HG03095 (cell line): ENCODE measurements at regions not wholly inside any gene's neighbourhood (a gene's known extent, or its start where the extent isn't known, plus 50 kb on each side); places are given as distances from the start of the nearest gene placed in this dataset.
"Not testable (repeated sequence)": the region's sequence is repeated elsewhere in the genome, so short reads cannot be mapped to it uniquely, and the experiment has no call there.

Experiments
- ATAC-seq: cut with Tn5 transposase; IDR thresholded peaks from one replicate; pipeline ENCODE4 v1.9.1; 2021; ENCODE audit warnings: moderate library complexity; ENCODE audit not compliant: unreplicated experiment

DNA sequence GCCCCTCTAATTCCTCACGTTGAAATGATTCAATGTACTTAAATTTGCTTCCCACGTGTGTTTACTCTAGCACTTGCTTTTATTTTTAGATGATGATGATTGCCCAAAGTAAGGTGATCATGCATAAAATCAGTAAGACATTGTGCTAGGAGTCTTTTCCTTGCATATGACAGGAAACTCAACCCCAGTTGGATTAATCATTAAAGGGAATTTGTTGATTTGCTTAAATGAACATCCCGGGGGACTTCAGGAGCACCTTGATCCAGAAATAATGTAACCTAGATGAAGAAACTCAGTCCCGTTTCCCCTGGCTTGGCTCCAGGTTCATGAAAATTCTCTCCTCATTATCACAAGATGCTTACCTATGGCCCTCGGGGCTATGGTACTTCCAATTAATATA is 106.1 kb upstream of the STC2 start:
- ATAC-seq = no peak

DNA sequence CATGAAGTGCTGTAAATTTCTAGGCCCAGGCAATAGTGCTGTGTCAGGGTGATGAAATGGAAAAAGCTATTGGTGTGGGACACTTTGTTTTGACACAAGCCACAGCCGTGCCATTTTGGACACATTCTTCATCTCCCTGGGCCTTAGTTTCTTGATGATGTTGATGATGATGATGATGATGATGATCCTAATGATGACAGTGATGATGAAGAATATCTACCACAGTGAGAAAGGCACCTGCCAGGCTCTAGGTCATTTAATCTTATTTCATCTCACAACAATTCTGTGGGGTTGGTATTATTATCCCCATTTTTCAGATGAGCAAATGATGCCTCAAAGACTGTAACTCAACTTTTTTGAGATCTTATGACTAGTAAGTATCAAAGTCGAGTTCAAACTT is 102.2 kb upstream of the STC2 start:
- no peak for ATAC-seq

DNA sequence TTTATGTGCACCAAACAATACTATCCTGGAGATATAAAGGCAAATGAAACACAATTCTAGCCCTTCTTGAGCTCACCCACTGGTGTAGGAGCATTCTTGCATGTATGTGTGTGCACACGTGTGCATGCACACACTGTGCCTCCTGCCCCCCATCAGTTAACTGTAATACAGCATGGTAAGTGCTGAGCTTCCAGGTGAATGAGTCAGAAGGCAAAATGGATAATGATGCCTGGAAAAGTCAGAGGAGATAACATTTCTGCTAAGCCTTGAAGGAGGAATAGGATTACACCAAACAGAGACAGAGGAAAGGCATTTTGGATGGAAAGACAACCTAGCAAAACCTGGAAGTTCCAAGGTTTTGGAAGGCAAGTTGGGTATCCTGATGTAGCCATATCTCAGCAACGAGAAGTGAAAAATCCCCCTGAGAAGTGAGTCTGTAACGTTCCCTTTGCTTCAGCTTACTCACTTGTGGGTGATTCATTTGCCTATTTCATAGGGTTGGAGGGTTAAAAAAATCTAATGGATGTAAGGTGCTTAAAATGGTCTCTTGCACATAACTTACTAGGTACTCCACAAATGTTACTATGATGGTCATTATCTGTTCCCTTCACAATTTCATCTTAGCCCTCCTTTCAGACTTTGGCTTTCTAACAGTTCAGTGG is 101.4 kb upstream of the STC2 start:
- ATAC-seq = no peak

DNA sequence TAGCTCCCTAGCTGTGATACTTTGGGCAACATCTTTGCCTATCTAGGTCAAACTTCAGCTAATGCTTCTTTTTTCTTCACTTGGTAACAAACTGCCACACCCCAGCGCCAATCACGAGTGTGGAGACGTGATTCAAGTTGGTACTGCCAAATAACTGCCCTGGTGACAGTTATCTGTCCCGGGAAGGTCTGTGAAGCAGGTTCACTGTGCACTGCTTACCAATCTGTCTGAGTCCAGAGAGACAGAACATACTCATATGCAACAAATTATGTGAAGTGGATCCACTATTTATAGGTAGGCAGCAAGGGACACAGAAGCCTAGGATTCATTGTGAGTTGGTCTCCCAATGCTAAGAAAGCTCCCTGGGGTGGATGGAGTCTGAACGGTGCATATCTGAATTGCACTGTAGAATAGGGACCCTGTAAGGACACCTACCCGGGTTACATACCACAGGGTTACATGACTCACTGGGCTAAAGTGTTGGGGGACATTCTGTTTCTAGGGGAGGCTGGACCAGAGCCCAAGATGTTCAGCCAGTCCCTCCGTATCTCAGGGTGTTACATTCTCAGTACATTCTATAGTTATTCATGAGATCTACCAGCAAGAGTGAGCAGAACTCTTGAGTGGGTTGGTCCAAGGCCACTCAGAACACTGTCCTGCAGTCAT is 95.4 kb upstream of the STC2 start:
- no peak for ATAC-seq

DNA sequence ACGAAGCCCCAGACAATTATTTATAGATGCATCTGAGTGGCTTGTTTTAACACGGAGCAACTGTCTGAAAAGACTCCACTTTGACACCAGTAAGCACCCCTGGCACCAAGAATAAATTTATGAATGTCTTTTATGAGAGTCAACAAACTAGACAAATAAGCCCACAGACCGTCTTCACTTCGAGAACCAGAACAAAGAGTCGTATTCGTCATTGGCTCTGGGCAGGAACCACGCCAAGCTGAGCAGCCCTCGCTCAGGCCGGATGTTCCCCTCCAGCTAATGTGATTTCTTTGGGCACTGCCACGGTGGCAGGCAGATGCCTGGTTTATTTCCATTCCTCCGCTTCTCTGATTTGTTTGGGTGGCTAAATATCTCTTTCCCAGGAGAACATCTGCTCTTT is 91.9 kb upstream of the STC2 start:
- no peak for ATAC-seq

DNA sequence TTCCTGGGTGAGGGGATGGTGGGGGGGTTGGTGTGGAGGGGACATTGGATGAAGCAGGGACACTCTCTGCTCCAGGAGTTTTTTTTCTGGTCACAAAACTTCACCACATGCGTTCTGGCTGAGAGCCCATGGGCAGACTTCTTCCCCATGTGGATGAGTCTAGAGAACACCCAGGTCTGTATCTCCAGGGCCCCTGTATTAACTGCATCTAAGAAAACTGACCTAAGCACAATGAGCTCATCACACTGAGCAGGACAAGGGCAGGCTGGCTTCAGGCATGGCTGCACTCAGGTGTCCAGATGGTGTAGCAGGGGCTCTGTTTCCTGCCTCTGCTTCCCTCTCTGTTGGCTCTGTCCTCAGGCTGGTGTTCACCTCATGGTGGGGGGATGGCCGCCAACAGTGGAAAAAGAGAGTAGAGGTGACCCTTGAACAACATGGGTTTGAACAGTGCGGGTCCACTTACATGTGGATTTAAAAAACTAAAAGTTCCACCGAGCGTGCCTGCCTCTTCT is 85.3 kb upstream of the STC2 start:
- no peak for ATAC-seq

DNA sequence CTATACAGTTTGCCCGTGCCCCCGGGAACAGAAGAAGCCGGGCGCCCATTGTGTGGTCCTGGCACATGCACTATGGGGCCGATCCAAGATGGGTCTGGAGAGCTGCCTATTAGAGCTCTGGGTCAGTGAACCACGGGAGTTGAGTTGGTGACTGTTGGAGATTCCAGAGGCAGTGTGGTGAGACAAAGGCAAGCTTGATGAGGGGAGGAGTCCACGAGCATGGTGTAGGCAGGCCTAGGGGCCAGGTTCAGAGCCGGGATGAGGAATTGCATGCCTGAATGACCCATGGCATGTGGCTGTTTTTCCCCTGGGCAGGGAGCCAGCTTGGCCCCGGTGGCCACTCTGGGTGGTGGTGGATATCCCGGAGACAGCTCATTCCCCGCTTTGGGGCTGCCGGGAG is 84.4 kb upstream of the STC2 start:
- ATAC-seq = no peak

DNA sequence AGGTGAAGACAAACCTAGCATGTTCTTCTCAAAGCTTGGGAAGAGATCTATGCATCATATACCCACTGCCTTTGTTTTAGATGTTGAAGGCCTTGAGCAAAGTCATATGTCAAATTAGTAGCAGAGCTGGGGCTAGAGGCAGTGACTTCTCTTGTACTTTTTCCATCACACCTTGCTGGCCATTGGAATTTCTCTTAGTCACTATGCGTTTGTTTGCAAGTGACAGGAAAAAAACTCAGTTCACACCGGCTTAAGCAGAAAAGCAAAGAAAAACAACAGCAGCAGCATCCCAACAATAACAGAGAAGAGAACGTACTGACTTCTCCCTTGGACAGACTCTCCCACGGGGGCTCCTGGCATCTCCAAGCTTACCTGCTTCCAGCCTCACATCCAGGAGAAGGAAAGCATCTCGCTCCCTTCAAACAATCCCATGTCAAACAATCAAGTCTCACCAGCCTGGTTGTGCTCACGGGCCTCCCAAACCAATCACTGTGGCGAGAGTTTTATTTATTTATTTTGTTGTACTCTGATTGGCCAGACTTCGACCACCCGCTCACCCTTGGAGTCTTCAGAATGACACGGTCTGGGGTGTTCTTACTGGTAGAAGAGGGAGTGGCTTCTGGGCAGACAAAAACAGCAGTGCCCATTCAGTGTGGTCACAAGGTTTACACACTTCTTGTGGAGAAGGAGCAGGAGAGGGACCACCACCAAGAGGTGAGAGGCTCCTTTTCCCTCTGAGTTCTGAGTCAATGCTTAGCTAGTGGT is 83.8 kb upstream of the STC2 start:
- no peak for ATAC-seq

DNA sequence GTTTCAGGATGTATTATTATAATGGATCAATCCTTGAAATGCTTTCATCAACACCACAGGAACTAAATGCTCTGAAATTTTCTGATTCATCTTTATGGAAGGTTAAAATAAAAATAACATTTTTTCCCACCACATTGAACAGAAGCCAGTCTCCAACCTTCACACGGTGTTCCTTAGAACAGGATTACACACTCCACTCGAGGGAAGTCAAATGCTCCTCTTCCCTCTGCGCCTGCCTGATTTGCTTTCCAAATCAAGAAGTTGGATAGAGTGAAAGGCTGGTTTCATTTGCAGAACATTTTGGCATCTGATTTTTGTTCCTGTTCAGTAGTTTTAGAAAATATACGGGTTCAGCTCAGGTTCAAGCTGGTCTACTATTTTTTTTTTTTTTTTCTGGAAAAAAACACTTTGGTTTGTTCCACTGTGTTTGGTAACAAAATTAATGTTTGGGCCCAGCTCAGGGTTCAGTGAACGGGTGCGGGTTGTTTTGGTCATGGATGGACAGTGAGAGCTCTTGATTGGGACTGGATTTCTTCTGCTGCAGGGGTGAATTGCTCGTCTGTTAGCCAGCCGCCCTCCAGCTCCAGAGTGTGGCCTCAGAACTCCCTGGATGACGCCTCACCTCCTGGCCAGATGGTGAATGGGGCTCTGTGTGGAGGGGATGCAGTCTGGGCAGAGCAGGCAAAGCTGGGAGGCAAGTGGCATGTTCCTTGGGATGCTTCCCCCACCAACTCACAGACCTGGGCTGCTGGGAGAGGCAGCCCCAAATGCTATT is 82.4 kb upstream of the STC2 start:
- no peak for ATAC-seq

DNA sequence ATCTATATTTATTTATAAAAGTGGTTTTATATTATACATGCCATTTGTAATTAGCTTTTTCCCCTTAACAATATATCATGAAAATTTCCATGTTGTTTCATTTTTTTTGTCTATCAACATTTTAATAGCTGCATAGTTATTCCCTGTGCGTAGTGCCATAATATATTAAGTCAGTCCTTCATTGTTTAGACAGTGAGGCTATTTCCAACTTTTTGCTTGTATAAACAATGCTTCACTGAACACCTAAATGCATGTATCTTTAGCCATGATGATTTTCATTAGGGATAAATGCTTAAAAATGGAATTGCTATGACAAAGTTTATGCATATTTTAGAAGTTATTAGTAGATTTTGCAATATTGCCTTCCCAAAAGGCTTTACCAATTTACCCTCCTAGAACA is 80.7 kb upstream of the STC2 start:
- no peak for ATAC-seq

DNA sequence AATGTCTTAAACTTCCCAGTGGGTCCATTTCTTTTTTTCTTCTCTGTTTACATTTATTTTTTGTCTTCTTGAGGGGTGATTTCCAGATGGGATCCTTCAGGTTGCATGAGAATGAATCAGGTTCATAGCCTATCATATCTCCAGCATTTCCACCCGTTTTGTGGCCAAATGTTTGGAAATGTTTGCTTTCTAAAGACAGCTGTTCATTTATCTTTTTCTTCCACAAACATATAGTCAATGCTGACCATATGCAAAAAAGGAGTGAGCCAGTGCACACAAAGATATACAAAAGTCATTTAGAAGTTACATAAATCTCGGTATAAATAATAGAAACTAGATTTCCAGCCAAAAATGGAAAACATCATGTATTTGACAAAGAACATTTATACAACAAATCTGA is 71.6 kb upstream of the STC2 start:
- no peak for ATAC-seq

DNA sequence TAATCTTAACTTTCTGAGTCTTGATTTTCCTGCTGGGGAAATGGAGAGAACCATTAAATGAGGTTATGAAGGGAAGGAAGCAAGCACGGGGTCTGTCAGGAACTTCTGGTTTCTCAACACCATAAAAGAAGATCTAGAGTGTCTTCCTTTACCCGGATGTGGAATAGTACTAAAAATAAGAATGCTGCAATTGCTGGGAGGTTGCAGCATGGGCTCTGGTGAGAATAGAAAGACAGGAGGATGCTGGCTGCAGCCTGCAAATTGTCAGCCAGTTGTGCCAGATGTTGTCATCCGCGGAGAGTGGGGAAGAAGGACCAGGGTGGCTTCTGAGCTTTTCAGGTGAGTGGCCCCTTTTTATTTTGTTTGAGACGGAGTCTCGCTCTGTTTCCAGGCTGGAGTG is 69.3 kb upstream of the STC2 start:
- ATAC-seq = no peak

DNA sequence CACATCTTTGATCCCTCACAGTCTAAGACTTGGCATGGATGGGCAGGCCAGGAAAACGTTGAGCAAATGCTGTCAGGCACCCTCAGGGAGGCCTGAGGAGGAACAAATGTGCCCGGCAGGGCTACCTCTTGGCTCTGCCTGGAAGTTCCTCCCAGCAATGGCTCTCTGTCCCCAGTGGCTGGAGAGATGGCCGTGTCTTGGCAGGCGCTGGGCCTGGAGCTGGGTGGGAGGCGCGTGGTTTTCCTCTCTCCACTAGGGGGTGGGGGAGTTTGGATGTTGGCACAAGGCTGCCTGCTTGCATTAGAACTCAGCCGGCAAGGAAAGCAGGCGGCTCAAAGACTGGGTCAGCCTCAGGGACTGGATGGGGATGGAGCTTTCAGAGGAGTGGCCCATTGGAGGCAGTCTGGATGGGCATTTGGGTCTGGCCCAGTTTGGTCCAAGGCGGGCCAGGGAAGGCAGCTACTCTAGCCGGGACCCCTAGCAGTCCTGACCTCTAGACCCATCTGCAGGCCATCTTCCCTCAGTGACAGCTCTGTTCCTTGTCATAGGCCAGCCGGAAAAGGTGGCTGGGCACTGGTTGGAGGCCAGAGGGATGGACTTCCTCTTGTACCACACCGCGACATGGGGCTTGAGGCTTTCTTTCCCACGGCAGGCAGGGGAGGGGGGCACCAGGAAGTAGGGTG is 68.2 kb upstream of the STC2 start:
- no peak for ATAC-seq

DNA sequence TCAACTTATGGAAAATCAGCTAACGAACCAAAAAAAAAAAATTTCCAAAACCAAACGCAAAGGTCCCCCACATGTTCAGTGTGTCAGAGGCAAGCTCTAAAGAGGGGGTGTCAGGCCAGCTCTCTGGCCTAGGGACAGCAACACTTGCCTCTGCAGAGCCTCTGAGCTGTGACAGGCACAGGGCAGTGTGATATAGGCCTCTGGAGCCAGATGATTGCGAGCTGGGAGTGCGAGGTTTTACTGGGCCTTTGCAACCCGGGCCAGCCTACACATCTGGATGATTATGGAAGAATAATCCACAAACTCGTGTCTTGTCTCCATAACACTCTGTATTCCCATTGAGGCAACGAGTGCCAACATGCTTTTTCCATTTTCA is 67.7 kb upstream of the STC2 start:
- ATAC-seq = no peak

DNA sequence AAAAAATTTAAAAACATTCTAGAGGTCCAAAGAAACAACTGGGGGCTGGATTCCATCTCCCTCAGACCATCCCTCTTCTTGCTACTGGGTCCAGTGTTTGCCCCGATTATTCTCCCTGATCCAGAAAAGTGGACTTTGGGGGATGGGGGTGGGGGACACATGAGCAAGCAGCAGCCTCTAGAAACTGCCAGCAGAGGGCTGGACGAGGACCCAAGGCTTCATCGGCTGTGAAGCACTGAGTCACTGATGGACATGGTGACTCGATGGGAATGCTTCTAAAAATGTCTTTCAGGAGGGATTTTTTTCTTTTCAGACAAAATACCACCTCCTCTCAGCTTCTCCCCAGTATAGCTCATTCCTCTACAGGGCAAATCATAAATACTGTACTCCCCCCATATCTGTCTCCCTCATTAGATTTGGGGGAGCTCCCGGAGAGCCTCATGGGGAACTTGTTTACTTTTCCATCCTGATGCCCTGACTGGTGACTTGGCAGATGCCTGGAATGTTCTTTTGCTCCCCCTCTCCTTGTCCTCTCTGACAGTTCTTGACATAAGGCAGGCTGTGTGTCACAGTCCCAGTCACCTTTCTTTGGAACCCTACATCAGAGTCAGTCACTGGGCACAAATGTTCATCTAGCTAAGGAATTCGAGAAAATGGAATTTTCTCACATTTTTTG is 67.2 kb upstream of the STC2 start:
- ATAC-seq = no peak

DNA sequence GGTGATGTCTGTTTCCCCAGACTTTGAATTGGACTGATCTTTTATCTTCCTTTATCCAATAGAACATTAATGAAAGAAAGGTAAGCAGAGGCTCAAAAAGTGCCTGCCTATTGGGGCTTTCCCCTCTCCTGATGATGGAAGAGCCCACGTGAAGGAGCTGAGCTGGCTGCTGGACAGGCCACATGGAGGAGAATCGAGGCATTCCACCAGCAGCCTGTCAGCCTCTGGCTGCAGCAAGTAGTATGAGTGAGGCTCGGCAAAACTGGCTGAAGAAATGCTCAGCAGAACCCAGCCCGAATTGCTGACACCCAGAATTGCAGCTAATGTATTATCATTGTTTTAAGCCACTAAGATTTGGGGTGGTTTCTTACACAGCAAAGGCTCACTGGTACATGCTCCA is 66.5 kb upstream of the STC2 start:
- no peak for ATAC-seq

DNA sequence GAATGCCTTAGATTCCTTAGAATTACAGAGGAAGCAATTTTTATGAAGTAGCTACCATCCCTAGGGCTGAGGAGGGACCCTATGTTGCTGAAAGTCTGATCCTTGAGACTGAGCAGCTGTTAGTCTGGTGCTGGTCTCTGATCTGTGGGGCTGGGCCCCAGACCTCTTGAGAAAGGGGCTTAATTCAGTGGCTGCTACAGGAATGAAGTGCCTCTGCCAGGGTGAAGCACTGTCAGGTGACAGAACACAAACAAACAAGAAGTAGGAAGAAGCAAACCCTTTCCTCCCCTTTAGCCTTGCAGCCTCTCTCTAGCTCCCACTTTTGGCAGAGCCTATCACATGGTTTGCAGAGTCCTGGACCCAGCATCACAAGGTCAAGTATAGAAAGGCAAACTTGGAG is 64.0 kb upstream of the STC2 start:
- ATAC-seq = no peak

DNA sequence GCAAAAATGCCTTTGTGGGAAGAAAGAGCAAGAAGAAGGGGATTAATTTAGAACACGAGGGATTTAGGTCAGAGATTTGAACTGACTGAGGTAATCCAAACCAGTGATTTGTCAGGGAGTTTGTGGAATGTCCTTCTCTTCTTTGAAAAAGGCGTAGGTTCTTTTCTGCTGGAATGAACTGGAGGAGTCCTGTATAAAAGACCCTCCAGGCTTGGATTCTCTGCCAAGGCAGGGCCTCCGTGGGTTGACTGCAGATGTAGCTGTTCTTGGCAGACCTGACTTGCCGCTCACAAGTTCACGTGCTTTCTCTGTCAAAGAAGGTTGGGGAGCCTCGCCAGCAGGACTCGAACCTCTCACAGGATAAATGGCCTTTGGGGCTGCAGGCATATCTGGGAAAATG is 62.8 kb upstream of the STC2 start:
- ATAC-seq = no peak

DNA sequence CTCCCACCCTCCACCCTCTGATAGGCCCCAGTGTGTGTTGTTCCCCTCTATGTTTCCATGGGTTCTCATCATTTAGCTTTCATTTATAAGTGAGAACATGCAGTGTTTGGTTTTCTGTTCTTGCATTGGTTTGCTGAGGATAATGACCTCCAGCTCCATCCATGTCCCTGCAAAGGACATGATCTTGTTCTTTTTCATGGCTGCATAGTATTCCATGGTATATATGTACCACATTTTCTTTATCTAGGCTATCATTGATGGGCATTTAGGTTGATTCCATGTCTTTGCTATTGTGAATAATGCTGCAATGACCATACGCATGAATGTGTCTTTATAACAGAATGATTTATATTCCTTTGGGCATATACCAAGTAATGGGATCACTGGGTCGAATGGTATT is 59.1 kb upstream of the STC2 start:
- ATAC-seq = not testable (repeated sequence)

DNA sequence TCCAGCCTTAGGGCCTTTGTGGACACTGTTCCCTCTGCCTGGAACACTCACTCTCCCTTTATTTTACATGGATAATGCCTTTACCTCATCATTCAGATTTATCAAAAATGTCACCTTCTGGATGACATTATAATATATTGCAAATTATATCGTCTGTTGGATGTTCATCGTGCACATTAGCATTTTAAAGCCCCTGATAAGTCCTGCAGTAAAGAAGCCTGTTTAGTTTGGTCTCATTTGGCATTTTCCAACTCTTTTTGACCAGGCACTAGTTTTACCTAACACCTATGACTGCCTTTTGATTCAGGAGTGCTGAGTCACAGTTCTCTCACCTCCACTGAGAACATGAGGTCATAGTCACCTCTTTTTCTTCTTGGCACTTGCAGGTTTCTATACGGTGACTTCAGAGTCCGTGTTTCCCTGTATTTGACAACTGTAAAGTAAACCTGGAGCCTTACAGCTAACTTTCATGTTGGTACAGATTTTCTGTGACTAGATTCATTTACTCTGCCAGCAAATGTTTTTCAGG is 57.7 kb upstream of the STC2 start:
- no peak for ATAC-seq
